NCI-H1092 (cell line): ENCODE measurements at regions not wholly inside any gene's neighbourhood (a gene's known extent, or its start where the extent isn't known, plus 50 kb on each side); places are given as distances from the start of the nearest gene placed in this dataset.
"Not testable (repeated sequence)": the region's sequence is repeated elsewhere in the genome, so short reads cannot be mapped to it uniquely, and the experiment has no call there.

Source experiments
- DNase-seq: peaks from one replicate; lab custom pipeline; 2025; lab: John Stamatoyannopoulos, UW

GRCh38 chr1:198809247-198809646 is 170.4 kb downstream of the PTPRC start:
- DNase-seq = no peak

DNA sequence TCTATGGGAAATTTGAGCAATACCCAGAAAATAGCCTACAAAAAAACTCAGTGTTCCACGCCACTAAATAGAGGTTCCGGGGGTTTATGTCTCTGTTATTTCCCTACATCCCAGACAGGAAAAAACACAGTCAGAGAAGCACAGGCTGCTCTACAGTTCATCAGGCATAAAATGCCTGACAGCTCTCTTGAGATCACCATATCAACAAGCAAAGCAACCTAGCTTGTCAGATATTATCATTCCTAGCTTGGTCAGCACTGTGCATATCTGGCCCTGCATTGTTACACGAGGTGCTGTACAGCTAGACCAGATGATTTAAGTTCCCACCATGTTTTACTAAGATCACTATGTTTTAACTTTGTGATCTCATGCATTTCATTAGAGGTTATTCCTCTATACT is 172.6 kb downstream of the PTPRC start:
- no peak for DNase-seq

DNA sequence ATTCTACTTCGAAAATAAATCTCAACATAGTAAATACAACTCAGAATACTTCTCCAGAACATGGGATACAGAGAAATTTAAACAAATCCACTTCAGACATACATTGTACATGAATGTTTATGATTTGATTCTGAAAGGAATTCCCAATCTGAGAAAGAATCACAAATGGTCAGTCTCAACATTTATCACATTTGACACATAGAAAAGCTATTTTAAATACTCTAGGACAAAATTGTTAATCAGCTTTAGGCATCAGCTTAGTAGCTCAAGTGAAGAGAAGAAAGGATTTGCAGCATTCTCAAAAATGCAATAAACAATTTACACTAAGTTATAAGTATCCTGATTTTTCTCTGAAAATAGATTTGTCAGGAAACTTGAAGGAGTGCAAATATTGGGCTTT is 184.8 kb downstream of the PTPRC start:
- DNase-seq = no peak

- DNase-seq = no peak
These were observed 186.4 kb downstream of the PTPRC start for GRCh38 chr1:198825254-198825653.

- no peak for DNase-seq
These were observed 190.5 kb downstream of the PTPRC start for GRCh38 chr1:198829356-198829755.

DNA sequence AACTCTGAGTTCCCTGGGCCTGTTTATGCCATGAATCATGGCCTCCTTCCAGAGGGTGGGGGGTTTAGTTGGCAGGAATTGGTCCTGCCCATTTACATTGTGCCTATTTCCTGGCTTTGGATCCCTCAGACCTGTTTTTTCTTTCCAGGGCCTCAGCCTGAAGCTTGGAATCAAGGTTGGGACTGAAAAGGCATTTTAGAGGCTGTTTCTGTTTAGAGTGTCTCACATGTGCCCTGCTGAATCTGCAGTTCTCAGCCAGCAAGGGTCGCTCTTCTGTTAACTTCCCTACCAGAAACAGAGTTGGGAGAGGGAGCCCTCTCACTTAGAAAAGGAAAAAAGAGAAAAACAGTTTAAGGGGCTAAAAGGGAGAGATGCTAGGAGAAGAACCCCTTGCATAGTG is 191.1 kb downstream of the PTPRC start:
- DNase-seq = no peak

DNA sequence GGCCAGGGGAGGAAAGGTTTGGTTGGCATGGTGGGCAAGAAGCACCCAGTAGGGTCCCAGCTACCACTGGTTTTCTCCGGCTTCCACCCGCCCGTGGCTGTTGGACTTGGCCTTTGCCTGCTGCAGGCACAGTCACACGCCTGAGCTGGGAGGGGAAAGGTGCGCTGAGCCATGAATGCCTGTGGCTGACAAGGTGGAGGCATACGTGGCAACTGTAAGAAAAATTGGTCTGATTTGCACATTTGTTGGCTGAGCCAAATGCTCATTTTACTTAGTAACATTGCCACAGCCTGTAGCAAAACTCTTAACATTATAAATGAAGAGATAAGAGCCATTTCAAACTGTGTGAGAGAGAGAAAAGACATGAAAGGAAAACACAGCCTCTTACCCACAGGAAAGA is 191.6 kb downstream of the PTPRC start:
- no peak for DNase-seq

- no peak for DNase-seq
These were observed 195.1 kb downstream of the PTPRC start for GRCh38 chr1:198833706-198834503.

- DNase-seq = no peak
These were observed 198.6 kb downstream of the PTPRC start for GRCh38 chr1:198837278-198838021.

DNA sequence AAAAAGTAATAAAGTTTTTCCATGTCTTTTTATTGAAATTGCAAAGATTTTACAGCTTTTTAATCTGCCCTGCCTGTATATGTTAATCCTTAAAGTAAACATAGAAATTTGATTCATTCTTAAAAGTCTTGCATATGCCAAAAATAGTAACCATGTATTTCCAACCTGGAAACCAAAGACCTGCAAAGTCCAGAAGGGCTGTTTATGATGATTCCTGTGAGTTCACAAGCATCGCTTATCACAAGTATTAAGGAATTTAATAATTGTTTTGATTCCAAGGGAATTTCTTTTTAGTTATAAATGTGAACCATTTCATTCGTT is 199.1 kb downstream of the PTPRC start:
- no peak for DNase-seq

DNA sequence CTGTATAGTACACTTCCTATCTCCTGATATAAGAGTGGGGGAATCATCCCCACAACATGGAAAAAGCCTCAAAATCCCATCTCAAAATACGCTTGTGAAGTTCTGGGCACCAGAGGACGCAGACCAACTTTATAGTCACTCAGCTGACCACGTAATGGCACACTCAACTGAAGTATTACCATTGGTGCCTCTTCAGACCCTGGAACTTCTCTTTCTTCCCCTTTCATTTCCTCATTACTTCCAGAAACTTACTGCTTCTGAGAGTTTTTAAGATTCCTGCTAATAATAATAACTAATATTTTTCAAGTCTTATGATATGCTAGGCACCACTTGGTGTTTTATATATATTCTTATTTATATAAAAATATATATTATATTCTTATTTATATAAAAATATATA is 202.6 kb downstream of the PTPRC start:
- no peak for DNase-seq

DNA sequence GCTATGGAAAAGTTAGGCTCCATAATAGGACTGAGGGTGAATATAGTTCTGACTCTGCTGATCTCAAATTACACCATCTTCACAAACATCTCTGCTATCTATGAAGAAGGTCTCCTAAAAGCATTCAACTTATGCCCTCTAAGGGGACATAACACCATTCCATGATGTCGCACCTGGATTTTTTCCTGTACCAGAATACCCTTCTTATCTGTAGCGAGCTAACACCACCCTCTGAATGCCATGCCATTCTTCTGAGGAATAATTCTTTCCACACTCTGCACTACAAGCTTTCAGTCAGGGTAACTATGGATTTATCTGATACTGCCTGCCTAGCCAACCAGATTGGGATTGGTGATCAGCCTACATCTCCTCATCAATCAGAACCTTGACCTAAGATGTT is 203.8 kb downstream of the PTPRC start:
- DNase-seq = no peak

DNA sequence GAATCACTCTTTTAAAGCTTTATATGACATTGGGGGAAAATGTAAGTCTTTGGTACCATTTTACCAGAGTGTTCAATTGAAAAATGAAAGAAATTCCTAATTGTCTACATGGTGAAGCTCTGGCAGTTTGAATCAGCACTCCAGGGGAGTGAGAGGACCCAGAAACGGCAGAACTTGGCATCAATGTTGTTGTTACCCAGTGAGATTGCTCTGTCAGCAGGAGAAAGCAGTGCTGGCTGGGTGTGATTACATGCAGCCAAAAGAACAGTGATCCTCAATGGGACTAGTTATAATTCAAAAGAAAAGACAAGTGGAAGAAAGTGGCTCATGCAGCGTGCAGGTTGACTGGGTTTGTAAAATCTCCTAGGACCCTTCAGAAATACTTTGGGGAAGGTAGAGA is 206.4 kb downstream of the PTPRC start:
- no peak for DNase-seq

DNA sequence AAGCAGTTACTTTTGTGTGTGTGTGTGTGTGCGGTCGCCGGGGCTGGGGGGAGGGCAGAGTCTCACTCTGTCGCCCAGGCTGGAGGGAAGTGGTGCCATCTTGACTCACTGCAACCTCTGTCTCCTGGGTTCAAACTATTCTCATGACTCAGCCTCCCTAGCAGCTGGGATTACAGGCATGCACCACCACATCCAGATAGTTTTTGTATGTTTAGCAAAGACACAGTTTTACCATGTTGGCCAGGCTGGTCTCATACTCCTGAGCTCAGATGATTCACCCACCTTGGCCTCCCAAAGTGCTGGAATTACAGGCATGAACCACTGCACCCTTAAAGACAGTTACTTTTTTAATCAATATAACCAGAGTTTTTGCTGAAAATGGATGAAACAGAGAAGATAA is 207.0 kb downstream of the PTPRC start:
- DNase-seq = no peak

DNA sequence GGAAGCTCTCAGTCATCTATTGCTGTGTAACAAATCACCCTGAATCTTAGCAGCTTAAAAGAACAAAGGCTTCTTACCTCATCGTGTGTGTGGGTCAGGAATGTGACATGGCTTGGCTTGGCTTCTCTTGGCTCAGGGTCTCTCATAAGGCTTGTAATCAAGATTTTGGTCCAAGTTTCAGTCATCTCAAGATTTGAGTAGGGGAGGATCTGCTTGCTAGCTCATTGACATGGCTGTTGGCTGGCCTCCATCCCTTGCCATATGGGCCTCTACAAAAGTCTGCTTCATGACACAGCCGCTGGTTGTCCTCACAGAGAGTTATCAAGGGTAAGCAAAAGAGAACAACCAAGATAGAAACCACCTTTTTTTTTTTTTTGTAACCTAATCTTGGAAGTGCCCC is 207.7 kb downstream of the PTPRC start:
- DNase-seq = no peak

DNA sequence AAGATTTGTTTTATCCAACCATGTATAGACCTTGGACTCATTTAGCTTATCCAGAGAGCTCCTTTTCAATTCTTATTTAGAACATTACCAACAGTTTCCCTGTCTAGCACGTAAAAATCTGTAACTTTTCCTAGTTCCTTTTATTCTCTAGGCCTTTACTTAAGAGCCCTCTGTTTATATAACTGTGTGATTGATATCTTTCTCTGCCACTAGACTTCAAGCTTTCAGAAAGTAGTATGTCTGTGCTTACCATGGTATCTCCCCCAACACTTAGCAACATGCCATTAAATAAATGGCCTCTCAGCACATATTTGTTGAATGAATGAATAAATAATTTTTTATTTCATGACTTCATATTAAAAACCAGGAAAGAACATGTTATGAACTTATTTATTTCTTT is 209.4 kb downstream of the PTPRC start:
- DNase-seq = no peak

- DNase-seq = no peak
These were observed 209.8 kb downstream of the PTPRC start for GRCh38 chr1:198848649-198849048.

DNA sequence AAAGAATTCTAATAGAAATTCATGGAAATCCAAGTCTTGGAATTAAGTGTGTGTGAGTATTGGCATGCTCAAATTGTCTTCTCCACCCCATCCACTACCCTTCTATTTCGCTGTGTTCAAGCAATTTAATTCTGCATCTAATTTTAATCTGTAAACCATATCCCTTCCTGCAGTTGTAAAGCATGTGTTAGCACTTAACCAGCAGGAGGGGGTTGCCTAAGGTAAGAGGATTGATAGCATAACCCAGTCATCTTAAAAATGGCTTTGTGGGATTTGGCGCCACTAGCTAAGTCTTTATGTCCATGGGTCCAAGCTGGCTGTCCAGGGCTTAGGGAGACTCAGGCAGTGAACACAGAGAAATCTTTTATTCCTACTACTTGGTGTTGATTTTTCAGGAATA is 210.3 kb downstream of the PTPRC start:
- no peak for DNase-seq

DNA sequence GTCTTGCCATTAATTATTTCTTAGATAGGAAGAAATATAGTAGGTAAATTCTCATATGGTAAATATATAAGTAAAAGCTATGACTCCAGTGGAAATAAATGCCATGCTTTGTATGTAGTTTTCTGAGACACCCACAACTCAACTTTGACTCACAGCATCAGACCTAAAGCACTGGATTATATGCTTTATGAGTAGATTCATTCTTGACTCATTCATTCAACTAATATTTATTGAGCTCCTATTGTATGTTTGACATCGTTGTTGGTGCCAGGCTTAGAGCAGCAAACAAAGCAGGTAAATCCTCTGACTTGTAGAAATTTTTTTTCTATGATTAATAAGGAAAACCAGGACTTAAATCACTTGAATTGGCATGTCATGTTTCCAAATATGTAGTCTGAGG is 211.4 kb downstream of the PTPRC start:
- no peak for DNase-seq

GRCh38 chr1:198850966-198851365 is 212.1 kb downstream of the PTPRC start:
- DNase-seq = not testable (repeated sequence)

DNA sequence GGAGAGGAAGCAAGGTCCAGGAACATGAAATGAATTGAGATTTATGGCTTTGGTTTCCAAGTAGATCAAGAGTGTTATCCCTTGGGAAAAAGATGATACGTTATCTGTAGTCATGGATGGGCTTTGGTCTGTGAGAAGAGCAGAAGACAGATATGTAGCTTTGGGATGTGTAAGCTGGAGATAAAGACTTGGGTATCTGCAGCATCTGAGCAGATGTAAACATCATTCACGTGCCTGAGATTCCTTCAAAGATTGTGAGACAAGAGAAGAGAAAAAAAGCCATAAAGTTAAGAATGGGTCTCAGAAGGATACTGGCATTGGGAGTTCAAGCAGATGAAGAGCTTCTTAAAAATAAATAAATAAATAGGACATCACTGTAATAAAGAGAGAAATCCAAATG is 217.8 kb downstream of the PTPRC start:
- no peak for DNase-seq

GRCh38 chr1:198858033-198858432 is 219.2 kb downstream of the PTPRC start:
- no peak for DNase-seq

DNA sequence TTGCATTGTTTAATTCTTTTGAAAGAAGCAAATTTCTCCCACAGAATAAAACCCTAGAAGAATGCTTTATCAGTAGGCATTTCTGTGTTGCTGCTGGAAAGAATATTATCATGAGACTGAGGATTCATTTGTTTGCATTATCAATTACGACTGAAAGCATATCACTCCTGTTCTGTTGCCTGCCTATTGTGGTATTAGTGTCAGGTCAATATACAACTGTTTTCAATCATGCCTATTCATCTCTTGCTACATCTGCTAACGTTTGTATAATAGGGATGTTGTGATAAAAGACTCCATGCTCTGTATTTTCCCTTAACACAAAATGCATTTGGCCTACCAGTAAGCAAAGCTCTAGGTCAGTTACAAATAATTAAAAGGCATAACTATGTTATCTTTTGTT is 221.5 kb downstream of the PTPRC start:
- no peak for DNase-seq

- DNase-seq = no peak
These were observed 222.8 kb downstream of the PTPRC start for GRCh38 chr1:198861636-198862035.
